ENCODE measurements at regions not wholly inside any gene's neighbourhood (a gene's known extent, or its start where the extent isn't known, plus 50 kb on each side); places are given as distances from the start of the nearest gene placed in this dataset.

- Histone ChIP-seq H3K4me3 (no peak overlapping the region), H3K27me3 (peaks cover 0 to 29% (median 10%) of the 10 kb centered on the region in 11 experiments; a peak in 11 of 22 replicates), H3K4me2 (peak overlapping the region in 5 of 11 experiments; percentile 11 to 36 (median 23); a peak in 5 of 22 replicates), H3K27ac (no peak overlapping the region), H4K20me1 (peaks cover 0 to 26% (median 0%) of the 10 kb centered on the region in 11 experiments; a peak in 6 of 22 replicates), H3K9me3 (replicated peaks in 1 of 11) (no peaks in the 10 kb centered on the region), H3K4me1 (peaks cover 0 to 12% (median 0%) of the 10 kb centered on the region in 10 experiments; a peak in 6 of 20 replicates), H3K9ac (no peak overlapping the region), H3K36me3 (no peaks in the 10 kb centered on the region)
- TF ChIP-seq Cebpa-rat (IDR thresholded peaks at IDR 0.05) = no peak
Measured at GRCh38 chr17:79201536-79202227, 127.1 kb downstream of the ENGASE start.

GRCh38 chr17:79201119-79201518 is 126.5 kb downstream of the ENGASE start:
- H3K4me3 ChIP-seq = no peak overlapping the region
- H4K20me1 ChIP-seq = peaks cover 0 to 22% (median 0%) of the 10 kb centered on the region in 11 experiments; a peak in 6 of 22 replicates
- H3K27ac ChIP-seq = no peak overlapping the region
- TF ChIP-seq Cebpa-rat (IDR thresholded peaks at IDR 0.05) = no peak
- peaks cover 0 to 25% (median 8%) of the 10 kb centered on the region in 11 experiments; a peak in 9 of 22 replicates for H3K27me3 ChIP-seq
- no peak overlapping the region for H3K4me2 ChIP-seq
- H3K9ac ChIP-seq = no peak overlapping the region
- H3K9me3 ChIP-seq (replicated peaks in 1 of 11) = no peaks in the 10 kb centered on the region
- H3K36me3 ChIP-seq = no peaks in the 10 kb centered on the region
- peaks cover 0 to 12% (median 0%) of the 10 kb centered on the region in 10 experiments; a peak in 6 of 20 replicates for H3K4me1 ChIP-seq

GRCh38 chr17:79196913-79197312 is 122.3 kb downstream of the ENGASE start:
- Histone ChIP-seq H3K4me1 (peaks cover 0 to 16% (median 7%) of the 10 kb centered on the region in 10 experiments; a peak in 11 of 20 replicates), H3K4me3 (no peak overlapping the region), H3K36me3 (no peaks in the 10 kb centered on the region), H3K4me2 (no peak overlapping the region), H3K27ac (no peak overlapping the region), H3K27me3 (peaks cover 6 to 33% (median 14%) of the 10 kb centered on the region in 11 experiments), H4K20me1 (peaks cover 0 to 38% (median 8%) of the 10 kb centered on the region in 11 experiments; a peak in 10 of 22 replicates), H3K9ac (no peak overlapping the region), H3K9me3 (replicated peaks in 1 of 11) (no peaks in the 10 kb centered on the region)
- TF ChIP-seq Cebpa-rat (IDR thresholded peaks at IDR 0.05) = no peak

- Histone ChIP-seq H3K27ac (no peak overlapping the region), H3K27me3 (peaks cover 46 to 69% (median 56%) of the 10 kb centered on the region in 11 experiments)
Measured at GRCh38 chr17:79192503-79193351, 118.1 kb downstream of the ENGASE start.

GRCh38 chr17:79191270-79191934 is 116.8 kb downstream of the ENGASE start:
- Histone ChIP-seq H3K4me2 (peak overlapping the region in 6 of 11 experiments; percentile 41 to 77 (median 58); a peak in 13 of 22 replicates), H3K4me3 (no peak overlapping the region), H3K27me3 (peaks cover 53 to 75% (median 64%) of the 10 kb centered on the region in 11 experiments), H3K9ac (no peak overlapping the region), H3K4me1 (peaks cover 0 to 49% (median 26%) of the 10 kb centered on the region in 10 experiments; a peak in 15 of 20 replicates), H4K20me1 (peaks cover 0 to 72% (median 14%) of the 10 kb centered on the region in 11 experiments; a peak in 12 of 22 replicates), H3K27ac (no peak overlapping the region), H3K36me3 (no peaks in the 10 kb centered on the region), H3K9me3 (replicated peaks in 1 of 11) (no peaks in the 10 kb centered on the region)
- no peak for TF ChIP-seq Cebpa-rat (IDR thresholded peaks at IDR 0.05)

More at GRCh38 chr17:79192503-79193351, 118.1 kb downstream of the ENGASE start:
- peak overlapping the region in 7 of 11 experiments; percentile 26 to 54 (median 31); a peak in 12 of 22 replicates for H3K4me2 ChIP-seq
- peaks cover 0 to 62% (median 14%) of the 10 kb centered on the region in 11 experiments; a peak in 12 of 22 replicates for H4K20me1 ChIP-seq
- TF ChIP-seq Cebpa-rat (IDR thresholded peaks at IDR 0.05) = no peak
- no peaks in the 10 kb centered on the region for H3K9me3 ChIP-seq (replicated peaks in 1 of 11)
- no peaks in the 10 kb centered on the region for H3K36me3 ChIP-seq
- peaks cover 0 to 47% (median 26%) of the 10 kb centered on the region in 10 experiments; a peak in 15 of 20 replicates for H3K4me1 ChIP-seq
- no peak overlapping the region for H3K4me3 ChIP-seq
- no peak overlapping the region for H3K9ac ChIP-seq

- no peak for TF ChIP-seq Cebpa-rat (IDR thresholded peaks at IDR 0.05)
- Histone ChIP-seq H3K9ac (no peak overlapping the region), H3K27ac (no peak overlapping the region), H3K4me1 (peaks cover 3 to 58% (median 35%) of the 10 kb centered on the region in 10 experiments; a peak in 19 of 20 replicates), H3K36me3 (no peaks in the 10 kb centered on the region), H3K27me3 (peaks cover 70 to 87% (median 85%) of the 10 kb centered on the region in 11 experiments), H3K4me2 (peak overlapping the region in 7 of 11 experiments; percentile 9 to 77 (median 49); a peak in 13 of 22 replicates), H3K9me3 (replicated peaks in 1 of 11) (no peaks in the 10 kb centered on the region), H3K4me3 (no peak overlapping the region), H4K20me1 (peaks cover 0 to 80% (median 15%) of the 10 kb centered on the region in 11 experiments; a peak in 14 of 22 replicates)
Measured at GRCh38 chr17:79189305-79189704, 114.7 kb downstream of the ENGASE start.

- H3K9ac ChIP-seq = no peak overlapping the region
- peaks cover 77 to 93% (median 92%) of the 10 kb centered on the region in 11 experiments for H3K27me3 ChIP-seq
- peaks cover 0 to 82% (median 16%) of the 10 kb centered on the region in 11 experiments; a peak in 14 of 22 replicates for H4K20me1 ChIP-seq
- no peak overlapping the region for H3K27ac ChIP-seq
- H3K9me3 ChIP-seq (replicated peaks in 1 of 11) = no peaks in the 10 kb centered on the region
- TF ChIP-seq Cebpa-rat (IDR thresholded peaks at IDR 0.05) = no peak
- no peaks in the 10 kb centered on the region for H3K36me3 ChIP-seq
- peak overlapping the region in 2 of 11 experiments; percentile 10; a peak in 1 of 22 replicates for H3K4me2 ChIP-seq
- peaks cover 10 to 61% (median 41%) of the 10 kb centered on the region in 10 experiments for H3K4me1 ChIP-seq
- H3K4me3 ChIP-seq = no peak overlapping the region
Measured at GRCh38 chr17:79188685-79189084, 114.1 kb downstream of the ENGASE start.

GRCh38 chr17:79188048-79188447 is 113.4 kb downstream of the ENGASE start:
- Histone ChIP-seq H3K9ac (no peak overlapping the region), H3K27ac (no peak overlapping the region), H4K20me1 (peaks cover 0 to 76% (median 16%) of the 10 kb centered on the region in 11 experiments; a peak in 14 of 22 replicates), H3K4me1 (peaks cover 16 to 61% (median 46%) of the 10 kb centered on the region in 10 experiments), H3K27me3 (peaks cover 83 to 100% (median 98%) of the 10 kb centered on the region in 11 experiments), H3K4me3 (no peak overlapping the region), H3K36me3 (no peaks in the 10 kb centered on the region), H3K9me3 (replicated peaks in 1 of 11) (no peaks in the 10 kb centered on the region), H3K4me2 (no peak overlapping the region)
- TF ChIP-seq Cebpa-rat (IDR thresholded peaks at IDR 0.05) = no peak

Measured in BLaER1 treated with 17β-estradiol and CSF1 and Interleukin-3, amounts not matched to agents 10 nM and 100 nM (cell line).